GM12878 (cell line): ENCODE measurements at regions not wholly inside any gene's neighbourhood (a gene's known extent, or its start where the extent isn't known, plus 50 kb on each side); places are given as distances from the start of the nearest gene placed in this dataset.

ENCODE experiments used
- ATAC-seq: fragments of 200-7000 bp; cut with Tn5 transposase; 3 replicates; pipeline ENCODE4 v1.9.1; 2020; ENCODE audit warnings: mild to moderate bottlenecking, moderate library complexity
- BruUV-seq: library from RNA; stranded (reverse); fragments of 400-500 nt; replicated peaks from 2 replicates; lab custom pipeline; 2021; lab: Mats Ljungman, UMichigan
- CTCF ChIA-PET: fragments of 300-600 bp; sonication (Branson Sonifier 250); formaldehyde crosslinking; extraction: SDS; loops from one replicate; lab custom pipeline; 2021; ENCODE audit warnings: inconsistent platforms; lab: Yijun Ruan, JAX
- POLR2A ChIA-PET: fragments of 350-600 bp; formaldehyde crosslinking; extraction: SDS; loops from one replicate; lab custom pipeline; 2021; ENCODE audit warnings: inconsistent platforms; lab: Charles Lee
- RAD21 ChIA-PET: fragments of 300-600 bp; sonication (Branson Sonifier 250); formaldehyde crosslinking; loops from one replicate; lab custom pipeline; 2023; ENCODE audit warnings: antibody characterized with exemption; ENCODE audit not compliant: unreplicated experiment; lab: Charles Lee
- SMC1A ChIA-PET: fragments of 300-600 bp; sonication (Branson Sonifier 250); formaldehyde crosslinking; loops from one replicate; lab custom pipeline; 2023; ENCODE audit not compliant: unreplicated experiment, uncharacterized antibody; lab: Charles Lee
- DNase-seq: peaks from one replicate; pipeline ENCODE4 v3.0.0-alpha.2; 2011; ENCODE audit warnings: low read depth, low spot score
- FAIRE-seq: peaks from 3 replicates; lab custom pipeline; 2011; peaks lifted over from hg19 to GRCh38; lab: Jason Lieb, UNC
- H2AFZ ChIP-seq: 2 replicates; pipeline ENCODE4 v1.6.0; 2011; ENCODE audit warnings: low read depth, low read length, control low read depth; ENCODE audit not compliant: control insufficient read depth
- H3K27ac ChIP-seq: 2 replicates; pipeline ENCODE4 v1.5.1; 2011; ENCODE audit warnings: control low read depth; ENCODE audit not compliant: control insufficient read depth, insufficient read depth
- H3K27me3 ChIP-seq, 2 experiments: replicated peaks in 1 of 2; 2 replicates each; pipeline versions ENCODE4 v1.6.0 to v1.6.1; 2011; ENCODE audit warnings: low read length in 1 of 2; ENCODE audit not compliant: control insufficient read depth in 2 of 2, insufficient read depth in 2 of 2
- H3K36me3 ChIP-seq, 2 experiments: 2 replicates each; pipeline ENCODE4 v1.5.1; 2011; ENCODE audit warnings: low read length in 1 of 2; ENCODE audit not compliant: control insufficient read depth in 2 of 2, insufficient read depth in 2 of 2
- H3K4me1 ChIP-seq: 2 replicates; pipeline ENCODE4 v1.6.1; 2011; ENCODE audit warnings: mild to moderate bottlenecking, low read length, moderate library complexity, mixed read lengths; ENCODE audit not compliant: control insufficient read depth, insufficient read depth
- H3K4me2 ChIP-seq: 2 replicates; pipeline ENCODE4 v1.6.0; 2011; ENCODE audit warnings: control low read depth; ENCODE audit not compliant: control insufficient read depth, insufficient read depth
- H3K4me3 ChIP-seq: fragments of 200-600 bp; sonication (generic); 2 replicates; pipeline ENCODE4 v1.5.1; 2016
- H3K79me2 ChIP-seq: 2 replicates; pipeline ENCODE4 v1.6.0; 2011; ENCODE audit warnings: low read length; ENCODE audit not compliant: control insufficient read depth, insufficient read depth
- H3K9ac ChIP-seq: 2 replicates; pipeline ENCODE4 v1.8.0; 2011; ENCODE audit warnings: low read length, control low read depth, mixed read lengths; ENCODE audit not compliant: control insufficient read depth, insufficient read depth
- H3K9me3 ChIP-seq: replicated peaks from 3 replicates; pipeline ENCODE4 v1.5.1; 2011; ENCODE audit warnings: mild to moderate bottlenecking, low read length; ENCODE audit not compliant: control insufficient read depth, insufficient read depth
- H4K20me1 ChIP-seq: 2 replicates; pipeline ENCODE4 v1.6.0; 2011; ENCODE audit not compliant: control insufficient read depth, insufficient read depth
- ATF7 ChIP-seq: fragments of 450-650 bp; IDR thresholded peaks from 2 replicates; pipeline ENCODE4 v1.6.1; 2016; ENCODE audit warnings: low read depth, mild to moderate bottlenecking
- BACH1 ChIP-seq: fragments of 450-650 bp; IDR thresholded peaks from 2 replicates; pipeline ENCODE4 v1.6.1; 2017; ENCODE audit warnings: mild to moderate bottlenecking, borderline replicate concordance
- CBFB ChIP-seq: IDR thresholded peaks from 2 replicates; pipeline ENCODE4 v1.6.1; 2016; ENCODE audit warnings: antibody characterized with exemption, low read depth
- CUX1 ChIP-seq: IDR thresholded peaks from 2 replicates; pipeline ENCODE4 v1.6.1; 2012; ENCODE audit warnings: improper control_type of control experiment, low read depth, low read length; ENCODE audit not compliant: insufficient replicate concordance
- E2F4 ChIP-seq: IDR thresholded peaks from 2 replicates; pipeline ENCODE4 v1.6.1; 2012; ENCODE audit warnings: low read depth, low read length, improper control_type of control experiment
- HDGF ChIP-seq: fragments of 450-650 bp; IDR thresholded peaks from 2 replicates; pipeline ENCODE4 v1.6.1; 2016; ENCODE audit warnings: antibody characterized with exemption
- PBX3 ChIP-seq: IDR thresholded peaks from 2 replicates; pipeline ENCODE4 v1.6.1; 2011; ENCODE audit warnings: mild to moderate bottlenecking, low read depth, low read length, moderate library complexity; ENCODE audit not compliant: insufficient replicate concordance
- STAT1 ChIP-seq: fragments of 450-650 bp; conservative IDR thresholded peaks from 2 replicates; pipeline ENCODE4 v1.6.1; 2014; ENCODE audit warnings: antibody characterized with exemption, mild to moderate bottlenecking
- TCF12 ChIP-seq: IDR thresholded peaks from 2 replicates; pipeline ENCODE4 v1.6.1; 2011; ENCODE audit warnings: low read depth, mild to moderate bottlenecking, low read length
- TCF3 ChIP-seq: IDR thresholded peaks from 2 replicates; pipeline ENCODE4 v1.6.1; 2012; ENCODE audit warnings: low read depth, mild to moderate bottlenecking, low read length, borderline replicate concordance; ENCODE audit not compliant: insufficient read depth
- TCF7 ChIP-seq: IDR thresholded peaks from 2 replicates; pipeline ENCODE4 v1.6.1; 2014; ENCODE audit warnings: antibody characterized with exemption, borderline replicate concordance
- ZBED1 ChIP-seq: IDR thresholded peaks from 2 replicates; pipeline ENCODE4 v1.6.1; 2016; ENCODE audit warnings: borderline replicate concordance
- WGBS: methylation state at CpG from one replicate; pipeline ENCODE4 v1.1.6; 2016; ENCODE audit warnings: low lambda C conversion rate; ENCODE audit not compliant: insufficient replicate concordance, insufficient coverage; ENCODE audit errors: missing lambda C conversion rate; 5-methylcytosine and 5-hydroxymethylcytosine counted together
- in situ Hi-C: fragments of 300-500 bp; cut with MboI; formaldehyde crosslinking; loops from 9 replicates; pipeline ENCODE4 v1.14.3; 2018; ENCODE audit warnings: mixed read lengths
- intact Hi-C: fragments of 100-400 bp; cut with micrococcal nuclease; formaldehyde crosslinking; loops from one replicate; pipeline ENCODE4 v1.14.2; 2022; ENCODE audit not compliant: unreplicated experiment

GRCh38 chr11:41926339-41926738 is 466.9 kb upstream of the LRRC4C start:
- ChIA-PET CTCF (interaction anchor here (1.2 kb wide), 1 partner anchor 11 kb away, joined by 3 read pairs; no protein-coding TSS in a partner anchor), SMC1A (no interaction called here), RAD21 (no interaction called here), POLR2A (interaction anchor here (0.6 kb wide), 1 partner anchor 50 kb away, joined by 3 read pairs; no protein-coding TSS in a partner anchor)
- no peak for DNase-seq
- H3K36me3 ChIP-seq: no peaks in the 10 kb centered on the region
- H3K4me1 ChIP-seq: no peaks in the 10 kb centered on the region
- in situ Hi-C loops (no loop called here), intact Hi-C loops (no loop called here)
- FAIRE-seq: no peak
- no peak overlapping the region for H3K9ac ChIP-seq
- WGBS: 4% methylated on average over 4 of the region's 4 CpGs
- H3K4me2 ChIP-seq: no peak overlapping the region
- BruUV-seq: no TSS peak
- H3K27ac ChIP-seq: no peak overlapping the region
- TF ChIP-seq TCF12 (no peak), STAT1 (no peak), E2F4 (no peak), ATF7 (no peak), PBX3 (no peak), ZBED1 (no peak), TCF7 (no peak), TCF3 (no peak), HDGF (no peak), CUX1 (no peak), BACH1 (no peak), CBFB (no peak)
- H3K9me3 ChIP-seq: no peaks in the 10 kb centered on the region
- no peak overlapping the region for H3K4me3 ChIP-seq
- no peaks in the 10 kb centered on the region for H3K79me2 ChIP-seq
- H2AFZ ChIP-seq: no peak overlapping the region
- no peaks in the 10 kb centered on the region for H3K27me3 ChIP-seq
- ATAC-seq: no peak
- no peaks in the 10 kb centered on the region for H4K20me1 ChIP-seq
